Putamen (tissue), 1 donor: ENCODE measurements at regions not wholly inside any gene's neighbourhood (a gene's known extent, or its start where the extent isn't known, plus 50 kb on each side); places are given as distances from the start of the nearest gene placed in this dataset.
"Not testable (repeated sequence)": the region's sequence is repeated elsewhere in the genome, so short reads cannot be mapped to it uniquely, and the experiment has no call there.

ENCODE experiments used
- DNase-seq: peaks from one replicate; pipeline ENCODE4 v3.0.0-alpha.2; 2016; ENCODE audit warnings: low spot score

- DNase-seq: no peak
Observed at GRCh38 chr10:65032867-65033769, 1511.9 kb downstream of the REEP3 start.

GRCh38 chr10:65033957-65034356 is 1512.8 kb downstream of the REEP3 start:
- no peak for DNase-seq

- no peak for DNase-seq
Observed at GRCh38 chr10:65040796-65041195, 1519.6 kb downstream of the REEP3 start.

- no peak for DNase-seq
Observed at GRCh38 chr10:65041307-65041706, 1520.1 kb downstream of the REEP3 start.

GRCh38 chr10:65042496-65042895 is 1521.3 kb downstream of the REEP3 start:
- no peak for DNase-seq

- no peak for DNase-seq
Observed at GRCh38 chr10:65046831-65047230, 1525.6 kb downstream of the REEP3 start.

GRCh38 chr10:65052111-65052510 is 1530.9 kb downstream of the REEP3 start:
- not testable (repeated sequence) for DNase-seq

GRCh38 chr10:65053397-65053796 is 1532.2 kb downstream of the REEP3 start:
- DNase-seq: not testable (repeated sequence)

- DNase-seq: not testable (repeated sequence)
Observed at GRCh38 chr10:65053831-65054351, 1532.7 kb downstream of the REEP3 start.

GRCh38 chr10:65054701-65055100 is 1533.5 kb downstream of the REEP3 start:
- not testable (repeated sequence) for DNase-seq

- DNase-seq: no peak
Observed at GRCh38 chr10:65065278-65065677, 1544.1 kb downstream of the REEP3 start.

GRCh38 chr10:65083222-65083621 is 1562.0 kb downstream of the REEP3 start:
- no peak for DNase-seq

GRCh38 chr10:65090991-65091390 is 1569.8 kb downstream of the REEP3 start:
- DNase-seq: no peak

- DNase-seq: no peak
Observed at GRCh38 chr10:65100146-65100545, 1578.9 kb downstream of the REEP3 start.

GRCh38 chr10:65100881-65101280 is 1579.7 kb downstream of the REEP3 start:
- not testable (repeated sequence) for DNase-seq

- no peak for DNase-seq
Observed at GRCh38 chr10:65110009-65110408, 1588.8 kb downstream of the REEP3 start.

GRCh38 chr10:65111059-65111458 is 1589.9 kb downstream of the REEP3 start:
- DNase-seq: not testable (repeated sequence)

GRCh38 chr10:65112573-65112972 is 1591.4 kb downstream of the REEP3 start:
- DNase-seq: no peak

- no peak for DNase-seq
Observed at GRCh38 chr10:65123120-65123519, 1601.9 kb downstream of the REEP3 start.

- DNase-seq: no peak
Observed at GRCh38 chr10:65125212-65125611, 1604.0 kb downstream of the REEP3 start.

GRCh38 chr10:65126288-65126687 is 1605.1 kb downstream of the REEP3 start:
- no peak for DNase-seq

- DNase-seq: no peak
Observed at GRCh38 chr10:65128277-65128676, 1607.1 kb downstream of the REEP3 start.

GRCh38 chr10:65130162-65130758 is 1609.1 kb downstream of the REEP3 start:
- no peak for DNase-seq
